ENCODE measurements at regions not wholly inside any gene's neighbourhood (a gene's known extent, or its start where the extent isn't known, plus 50 kb on each side); places are given as distances from the start of the nearest gene placed in this dataset.

DNA sequence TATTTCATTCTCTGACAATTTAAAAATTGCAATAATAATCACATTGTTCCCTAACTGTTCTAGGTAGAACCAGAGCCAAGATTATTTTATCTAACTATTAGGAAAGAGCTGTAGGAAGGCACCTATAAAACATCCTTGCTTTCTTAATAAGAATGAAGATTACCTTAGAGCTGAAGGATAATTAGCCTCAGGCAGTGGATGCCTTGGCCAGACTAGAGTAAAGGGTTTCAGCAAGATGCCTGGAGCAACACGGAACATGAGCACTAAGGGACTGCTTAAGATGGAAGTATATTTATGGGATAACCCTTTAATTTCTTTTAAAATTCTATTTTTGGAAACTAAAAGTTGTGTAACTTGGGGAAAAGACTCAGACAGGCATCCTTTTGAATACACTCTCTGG lies 456.6 kb upstream of the RBMS3 start:
- Histone ChIP-seq H3K4me1 (ENCODE audit: control insufficient read depth, extremely low read depth, insufficient read depth, low read length) (no peaks in the 10 kb centered on the region), H3K9me1 (ENCODE audit: control insufficient read depth, extremely low read depth, insufficient read depth, low read length) (no peaks in the 10 kb centered on the region), H3K27me3 (ENCODE audit: control insufficient read depth, extremely low read depth, insufficient read depth, low read length) (no peaks in the 10 kb centered on the region), H3K79me2 (ENCODE audit: control insufficient read depth, insufficient read depth, low read length) (no peaks in the 10 kb centered on the region), H3K4me3 (ENCODE audit: control insufficient read depth in 2 of 3, extremely low read depth in 1 of 3, insufficient read depth in 2 of 3, low read depth in 1 of 3, low read length in 3 of 3) (no peak overlapping the region), H2AFZ (ENCODE audit: control insufficient read depth, low read length) (no peak overlapping the region), H4K20me1 (ENCODE audit: control insufficient read depth, extremely low read depth, insufficient read depth, low read length) (no peaks in the 10 kb centered on the region), H3K36me3 (ENCODE audit: control insufficient read depth in 2 of 2, extremely low read depth in 1 of 2, insufficient read depth in 2 of 2, low read length in 2 of 2) (no peaks in the 10 kb centered on the region), H3K9me3 (ENCODE audit: control insufficient read depth, low read depth, low read length) (no peaks in the 10 kb centered on the region), H3K4me2 (ENCODE audit: control insufficient read depth, extremely low read depth, insufficient read depth, low read depth, low read length) (no peak overlapping the region), H3K9ac (ENCODE audit: control insufficient read depth, extremely low read depth, insufficient read depth, low read length) (no peak overlapping the region), H3K27ac (ENCODE audit: control insufficient read depth, insufficient read depth, low read length) (no peak overlapping the region)
- TF ChIP-seq CTCF (optimal IDR thresholded peaks at IDR 0.05 in 1 of 3, IDR thresholded peaks at IDR 0.05 in 1 of 3, conservative IDR thresholded peaks at IDR 0.05 in 1 of 3; ENCODE audit: extremely low read depth in 1 of 3, insufficient read depth in 2 of 3, low read length in 3 of 3) (no peak), EZH2 (IDR thresholded peaks at IDR 0.05; ENCODE audit: low read length) (no peak)
- dilution Hi-C loops (cut with MboI; ENCODE audit: extremely low pct_ligation_motif_present, low sequenced_read_pairs) = no loop called here
- FAIRE-seq (no peak), DNase-seq (ENCODE audit: low read depth, low spot score) (no peak)

DNA sequence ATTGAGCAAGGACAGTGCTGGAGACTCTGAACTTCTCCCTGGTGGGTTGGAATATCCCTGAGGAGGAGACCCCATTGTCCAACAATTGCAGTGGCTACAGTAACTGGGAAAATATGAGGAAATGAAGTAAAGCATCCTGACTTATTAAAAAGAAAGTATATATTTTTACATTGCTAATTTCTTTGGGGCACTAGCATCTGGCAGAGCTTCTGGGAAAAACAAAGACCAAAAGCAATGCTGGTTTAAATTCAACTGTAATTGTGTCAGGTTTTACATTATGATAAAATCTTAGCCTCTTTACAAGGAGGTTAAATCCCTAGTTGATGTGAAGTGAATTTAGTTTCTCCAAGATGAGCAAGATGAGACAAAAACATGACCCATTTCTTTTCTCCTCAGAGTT lies 454.0 kb upstream of the RBMS3 start:
- Histone ChIP-seq H3K9me3 (ENCODE audit: control insufficient read depth, low read depth, low read length) (no peaks in the 10 kb centered on the region), H3K4me1 (ENCODE audit: control insufficient read depth, extremely low read depth, insufficient read depth, low read length) (no peaks in the 10 kb centered on the region), H3K36me3 (ENCODE audit: control insufficient read depth in 2 of 2, extremely low read depth in 1 of 2, insufficient read depth in 2 of 2, low read length in 2 of 2) (no peaks in the 10 kb centered on the region), H4K20me1 (ENCODE audit: control insufficient read depth, extremely low read depth, insufficient read depth, low read length) (no peaks in the 10 kb centered on the region), H3K27me3 (ENCODE audit: control insufficient read depth, extremely low read depth, insufficient read depth, low read length) (no peaks in the 10 kb centered on the region), H3K4me2 (ENCODE audit: control insufficient read depth, extremely low read depth, insufficient read depth, low read depth, low read length) (no peak overlapping the region), H2AFZ (ENCODE audit: control insufficient read depth, low read length) (no peak overlapping the region), H3K4me3 (ENCODE audit: control insufficient read depth in 2 of 3, extremely low read depth in 1 of 3, insufficient read depth in 2 of 3, low read depth in 1 of 3, low read length in 3 of 3) (no peak overlapping the region), H3K79me2 (ENCODE audit: control insufficient read depth, insufficient read depth, low read length) (no peaks in the 10 kb centered on the region), H3K9me1 (ENCODE audit: control insufficient read depth, extremely low read depth, insufficient read depth, low read length) (no peaks in the 10 kb centered on the region), H3K9ac (ENCODE audit: control insufficient read depth, extremely low read depth, insufficient read depth, low read length) (no peak overlapping the region), H3K27ac (ENCODE audit: control insufficient read depth, insufficient read depth, low read length) (no peak overlapping the region)
- DNase-seq (ENCODE audit: low read depth, low spot score) (no peak), FAIRE-seq (no peak)
- dilution Hi-C loops (cut with MboI; ENCODE audit: extremely low pct_ligation_motif_present, low sequenced_read_pairs) = no loop called here
- TF ChIP-seq CTCF (optimal IDR thresholded peaks at IDR 0.05 in 1 of 3, IDR thresholded peaks at IDR 0.05 in 1 of 3, conservative IDR thresholded peaks at IDR 0.05 in 1 of 3; ENCODE audit: extremely low read depth in 1 of 3, insufficient read depth in 2 of 3, low read length in 3 of 3) = no peak
- no peak for TF ChIP-seq EZH2 (IDR thresholded peaks at IDR 0.05; ENCODE audit: low read length)

Data from keratinocyte (primary cell).